IMR-90 (cell line): ENCODE measurements at regions not wholly inside any gene's neighbourhood (a gene's known extent, or its start where the extent isn't known, plus 50 kb on each side); places are given as distances from the start of the nearest gene placed in this dataset.

Experiments
- ATAC-seq: fragments of 200-7000 bp; cut with Tn5 transposase; 2 replicates; pipeline ENCODE4 v1.9.1; 2020; ENCODE audit warnings: low read depth, mild to moderate bottlenecking, moderate library complexity
- BruUV-seq: library from RNA; stranded (reverse); fragments of 400-500 nt; replicated peaks from 2 replicates; lab custom pipeline; 2021; lab: Mats Ljungman, UMichigan
- CTCF ChIA-PET: fragments of 300-600 bp; formaldehyde crosslinking; extraction: SDS; loops from one replicate; lab custom pipeline; 2021; ENCODE audit warnings: antibody characterized with exemption; lab: Yijun Ruan, JAX
- POLR2A ChIA-PET: fragments of 300-600 bp; sonication (Branson Sonifier 250); formaldehyde crosslinking; loops from one replicate; lab custom pipeline; 2022; ENCODE audit warnings: antibody characterized with exemption; ENCODE audit not compliant: unreplicated experiment; lab: Charles Lee
- DNase-seq: peaks from one replicate; pipeline ENCODE4 v3.0.0; 2013
- H2AFZ ChIP-seq: replicated peaks from 2 replicates; pipeline ENCODE3; 2013; ENCODE audit warnings: low read length, mild to moderate bottlenecking; ENCODE audit not compliant: poor library complexity
- H2AK5ac ChIP-seq: 2 replicates; pipeline ENCODE4 v1.6.1; 2013; ENCODE audit warnings: low read depth, low read length, inconsistent platforms
- H2AK9ac ChIP-seq: replicated peaks from 2 replicates; pipeline ENCODE3; 2013; ENCODE audit warnings: mild to moderate bottlenecking, low read depth, low read length, moderate library complexity; ENCODE audit not compliant: poor library complexity
- H2BK120ac ChIP-seq: 2 replicates; pipeline ENCODE4 v1.6.1; 2013; ENCODE audit warnings: low read depth, low read length, inconsistent platforms
- H2BK15ac ChIP-seq: 3 replicates; pipeline ENCODE4 v1.6.1; 2013; ENCODE audit warnings: low read depth, low read length, inconsistent platforms
- H2BK20ac ChIP-seq: 2 replicates; pipeline ENCODE4 v1.6.1; 2013; ENCODE audit warnings: low read depth, mild to moderate bottlenecking, inconsistent platforms, low read length, moderate library complexity
- H2BK5ac ChIP-seq: 2 replicates; pipeline ENCODE4 v1.6.1; 2013; ENCODE audit warnings: mild to moderate bottlenecking, low read depth, low read length, inconsistent platforms; ENCODE audit not compliant: poor library complexity, severe bottlenecking
- H3K14ac ChIP-seq: replicated peaks from 2 replicates; pipeline ENCODE4 v1.6.1; 2013; ENCODE audit warnings: low read depth, low read length, inconsistent platforms
- H3K18ac ChIP-seq: 2 replicates; pipeline ENCODE4 v1.6.1; 2013; ENCODE audit warnings: low read depth, low read length, control low read depth
- H3K23ac ChIP-seq: 2 replicates; pipeline ENCODE4 v1.6.1; 2013; ENCODE audit warnings: low read depth, low read length, inconsistent platforms
- H3K27ac ChIP-seq: 2 replicates; pipeline ENCODE4 v1.5.1; 2013; ENCODE audit warnings: mild to moderate bottlenecking, control low read depth, low read length; ENCODE audit not compliant: insufficient read depth
- H3K27me3 ChIP-seq: 2 replicates; pipeline ENCODE4 v1.6.1; 2013; ENCODE audit warnings: low read length; ENCODE audit not compliant: control insufficient read depth, insufficient read depth
- H3K36me3 ChIP-seq: 2 replicates; pipeline ENCODE4 v1.6.1; 2013; ENCODE audit warnings: low read length, mixed read lengths; ENCODE audit not compliant: control insufficient read depth, insufficient read depth
- H3K4ac ChIP-seq: 2 replicates; pipeline ENCODE4 v1.6.1; 2013; ENCODE audit warnings: low read depth, low read length, inconsistent platforms
- H3K4me1 ChIP-seq: 2 replicates; pipeline ENCODE4 v1.6.1; 2013; ENCODE audit warnings: low read length, mixed read lengths; ENCODE audit not compliant: control insufficient read depth, insufficient read depth
- H3K4me2 ChIP-seq: 2 replicates; pipeline ENCODE4 v1.6.1; 2013; ENCODE audit warnings: low read depth, mild to moderate bottlenecking, control low read depth, low read length, moderate library complexity
- H3K4me3 ChIP-seq: 2 replicates; pipeline ENCODE4 v1.5.1; 2013; ENCODE audit warnings: low read depth, mild to moderate bottlenecking, control low read depth, low read length, moderate library complexity; ENCODE audit not compliant: insufficient read depth
- H3K56ac ChIP-seq: 2 replicates; pipeline ENCODE4 v1.6.1; 2013; ENCODE audit warnings: low read length, inconsistent platforms; ENCODE audit not compliant: insufficient read depth; ENCODE audit errors: extremely low read depth
- H3K79me1 ChIP-seq, 2 experiments: 2 replicates each; pipeline ENCODE4 v1.6.1; 2013; ENCODE audit warnings: low read length in 2 of 2, inconsistent platforms in 1 of 2, low read depth in 1 of 2
- H3K9ac ChIP-seq: 2 replicates; pipeline ENCODE4 v1.6.1; 2013; ENCODE audit warnings: low read depth, low read length, control low read depth
- H3K9me1 ChIP-seq: 2 replicates; pipeline ENCODE4 v1.6.1; 2013; ENCODE audit warnings: low read length, inconsistent platforms; ENCODE audit not compliant: insufficient read depth
- H3K9me3 ChIP-seq: 2 replicates; pipeline ENCODE4 v1.6.1; 2013; ENCODE audit warnings: low read length; ENCODE audit not compliant: control insufficient read depth, insufficient read depth
- H4K20me1 ChIP-seq: 2 replicates; pipeline ENCODE4 v1.6.1; 2013; ENCODE audit warnings: low read length, inconsistent platforms; ENCODE audit not compliant: insufficient read depth
- H4K5ac ChIP-seq: 2 replicates; pipeline ENCODE4 v1.6.1; 2013; ENCODE audit warnings: mild to moderate bottlenecking, low read depth, low read length, control low read depth
- H4K8ac ChIP-seq, 2 experiments: 2 replicates each; pipeline ENCODE4 v1.6.1; 2013; ENCODE audit warnings: low read depth in 2 of 2, low read length in 2 of 2, control low read depth in 1 of 2, inconsistent platforms in 1 of 2
- H4K91ac ChIP-seq: 2 replicates; pipeline ENCODE4 v1.6.1; 2013; ENCODE audit warnings: low read depth, low read length, inconsistent platforms; ENCODE audit not compliant: insufficient read depth
- CEBPB ChIP-seq: IDR thresholded peaks from 2 replicates; pipeline ENCODE4 v1.6.1; 2012; ENCODE audit warnings: low read depth, low read length, improper control_type of control experiment
- FOS ChIP-seq: fragments of 150-350 bp; IDR thresholded peaks from 2 replicates; pipeline ENCODE4 v1.6.1; 2016; ENCODE audit warnings: low read depth, low read length
- MAFK ChIP-seq: IDR thresholded peaks from 2 replicates; pipeline ENCODE4 v1.6.1; 2012; ENCODE audit warnings: low read depth, low read length, improper control_type of control experiment
- MAZ ChIP-seq: IDR thresholded peaks from 2 replicates; pipeline ENCODE4 v1.6.1; 2012; ENCODE audit warnings: low read depth, mild to moderate bottlenecking, low read length, improper control_type of control experiment, moderate library complexity, borderline replicate concordance
- POLR2A ChIP-seq: IDR thresholded peaks from 2 replicates; pipeline ENCODE4 v1.6.1; 2012; ENCODE audit warnings: mild to moderate bottlenecking, low read depth, low read length
- RAD21 ChIP-seq: IDR thresholded peaks from 2 replicates; pipeline ENCODE4 v1.6.1; 2012; ENCODE audit warnings: low read length, improper control_type of control experiment
- RCOR1 ChIP-seq: IDR thresholded peaks from 2 replicates; pipeline ENCODE4 v1.6.1; 2012; ENCODE audit warnings: mild to moderate bottlenecking, low read length, improper control_type of control experiment; ENCODE audit not compliant: insufficient replicate concordance
- RFX5 ChIP-seq: IDR thresholded peaks from 2 replicates; pipeline ENCODE4 v1.8.0; 2012; ENCODE audit warnings: low read depth, mild to moderate bottlenecking, low read length, moderate library complexity
- USF2 ChIP-seq: fragments of 150-350 bp; IDR thresholded peaks from 2 replicates; pipeline ENCODE4 v1.6.1; 2017; ENCODE audit warnings: mild to moderate bottlenecking, antibody characterized with exemption, low read length, low read depth
- WGBS, 2 experiments: methylation state at CpG; one replicate each; pipeline versions ENCODE4 v1.1.5 to v1.1.7; 2013; ENCODE audit warnings: missing lambda C conversion rate in 2 of 2; ENCODE audit not compliant: insufficient read length in 1 of 2; ENCODE audit errors: extremely low coverage in 2 of 2; 5-methylcytosine and 5-hydroxymethylcytosine counted together
- dilution Hi-C: fragments of 300-500 bp; cut with HindIII; formaldehyde crosslinking; loops from one replicate; pipeline ENCODE4 v1.14.3; 2018; ENCODE audit warnings: low sequenced_read_pairs; ENCODE audit not compliant: unreplicated experiment
- in situ Hi-C: fragments of 300-500 bp; cut with MboI; formaldehyde crosslinking; loops from 3 replicates; pipeline ENCODE4 v1.14.3; 2019; ENCODE audit warnings: low sequenced_read_pairs, inconsistent platforms, mixed read lengths
- intact Hi-C: fragments of 100-400 bp; cut with micrococcal nuclease; formaldehyde crosslinking; loops from 2 replicates; pipeline ENCODE4 v1.10.0; 2022

- no peaks in the 10 kb centered on the region for H3K36me3 ChIP-seq
- no peak overlapping the region for H2BK120ac ChIP-seq
- peaks cover 14% of the 10 kb centered on the region for H3K9me1 ChIP-seq
- no peak overlapping the region for H3K27ac ChIP-seq
- H3K18ac ChIP-seq = no peak overlapping the region
- in situ Hi-C loops (no loop called here), intact Hi-C loops (no loop called here), dilution Hi-C loops (no loop called here)
- no peak overlapping the region for H2BK15ac ChIP-seq
- H2AK5ac ChIP-seq = no peak overlapping the region
- H3K27me3 ChIP-seq = peaks cover 21% of the 10 kb centered on the region
- no peak overlapping the region for H3K4me3 ChIP-seq
- no peak overlapping the region for H4K8ac ChIP-seq
- no peaks in the 10 kb centered on the region for H3K79me1 ChIP-seq
- H4K20me1 ChIP-seq = peaks cover 13% of the 10 kb centered on the region
- DNase-seq (no peak), ATAC-seq (no peak)
- H2AK9ac ChIP-seq = no peak overlapping the region
- H3K9ac ChIP-seq = no peak overlapping the region
- no peak overlapping the region for H2AFZ ChIP-seq
- no peak overlapping the region for H3K4ac ChIP-seq
- no peak overlapping the region for H4K5ac ChIP-seq
- POLR2A ChIA-PET = no interaction called here
- no peak for TF ChIP-seq USF2
- no peak for TF ChIP-seq RAD21
- no peak for TF ChIP-seq RFX5
- no peak for TF ChIP-seq FOS
- no peak for TF ChIP-seq RCOR1
- no peak for TF ChIP-seq CEBPB
- TF ChIP-seq MAFK = no peak
- TF ChIP-seq MAZ = no peak
- TF ChIP-seq POLR2A = no peak
- H2BK20ac ChIP-seq = no peak overlapping the region
- 100% methylated on average over 2 of the region's 2 CpGs; no CpG with 5 or more reads in 1 of the 2 experiments for WGBS, 2 experiments
- no peak overlapping the region for H3K14ac ChIP-seq
- no peaks in the 10 kb centered on the region for H3K9me3 ChIP-seq
- H3K4me1 ChIP-seq = peaks cover 17% of the 10 kb centered on the region
- H3K23ac ChIP-seq = no peak overlapping the region
- no peak overlapping the region for H2BK5ac ChIP-seq
- H4K91ac ChIP-seq = no peak overlapping the region
- no peak overlapping the region for H3K56ac ChIP-seq
- BruUV-seq = no TSS peak
- no peak overlapping the region for H3K4me2 ChIP-seq
- CTCF ChIA-PET = no interaction called here
Observed at GRCh38 chr7:50835156-50835555, 52.5 kb upstream of the GRB10 start.
